ENCODE measurements at regions not wholly inside any gene's neighbourhood (a gene's known extent, or its start where the extent isn't known, plus 50 kb on each side); places are given as distances from the start of the nearest gene placed in this dataset.

DNA sequence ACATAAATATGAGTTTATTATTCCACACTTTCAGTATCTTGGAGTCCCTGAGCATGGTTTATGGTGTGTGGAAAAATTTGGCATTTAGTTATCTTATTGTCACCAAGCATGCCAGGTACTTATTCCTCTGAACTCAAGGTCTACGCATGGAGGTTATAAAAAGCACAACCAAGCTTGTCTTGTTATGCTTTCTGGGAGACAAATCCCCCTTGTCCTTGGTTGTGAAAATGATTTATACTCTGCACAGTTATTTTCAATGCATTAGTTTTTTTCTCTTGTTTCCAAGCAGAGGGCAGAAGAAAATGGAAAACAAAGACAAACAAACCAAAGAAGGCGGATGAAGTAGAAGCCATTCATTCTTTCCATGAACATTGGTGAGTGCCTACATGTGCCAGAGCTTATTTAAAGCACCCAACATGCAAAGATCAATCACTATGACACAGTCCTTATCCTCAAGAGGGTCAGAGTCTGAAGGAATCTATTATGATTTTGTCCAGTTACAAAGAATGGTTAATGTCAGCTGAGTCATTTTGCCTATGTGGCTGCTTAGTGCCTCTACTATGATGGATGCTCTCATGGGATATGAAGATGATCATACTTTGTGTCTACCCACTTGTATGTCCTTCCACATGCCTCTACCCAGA is 323.1 kb downstream of the TENT4A start:
- no peak for DNase-seq (ENCODE audit: low read depth in 6 of 9, low spot score in 9 of 9)
- no peaks in the 10 kb centered on the region for H3K27me3 ChIP-seq (ENCODE audit: control insufficient read depth in 2 of 2, insufficient read depth in 1 of 2, low read length in 1 of 2)
- H3K27ac ChIP-seq (ENCODE audit: low read depth in 1 of 2, low read length in 1 of 2), result no peak overlapping the region
- 85% methylated on average over 2 of the region's 2 CpGs for WGBS
- no peaks in the 10 kb centered on the region for H3K9me3 ChIP-seq (ENCODE audit: control insufficient read depth in 2 of 2, insufficient read depth in 1 of 2, low read length in 1 of 2)
- H3K4me3 ChIP-seq (ENCODE audit: low read length in 2 of 2), result no peak overlapping the region
- no peaks in the 10 kb centered on the region for H3K4me1 ChIP-seq (ENCODE audit: control insufficient read depth in 2 of 2, insufficient read depth in 2 of 2, low read length in 2 of 2)
- no peaks in the 10 kb centered on the region for H3K36me3 ChIP-seq (ENCODE audit: control insufficient read depth in 2 of 2, insufficient read depth in 2 of 2, low read length in 1 of 2)

DNA sequence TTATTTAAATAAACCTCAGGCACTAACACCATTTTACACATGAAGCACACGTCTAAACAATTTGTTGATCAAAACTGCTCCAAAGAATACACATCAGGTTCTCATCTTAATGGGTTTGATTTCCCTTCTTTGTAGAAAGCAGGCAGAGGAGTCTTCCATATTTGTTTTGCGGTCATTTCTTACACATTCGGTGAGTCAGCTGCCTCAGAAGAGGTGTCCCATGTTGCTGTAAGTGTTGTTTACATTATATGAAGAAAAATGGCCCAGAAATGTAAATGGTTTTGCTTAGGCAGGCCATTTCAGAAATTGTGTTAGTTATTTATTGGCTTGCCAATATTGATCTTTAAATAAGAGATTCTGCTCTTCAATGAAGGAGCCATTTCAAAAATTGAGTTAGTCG is 325.8 kb downstream of the TENT4A start:
- WGBS, result 90% methylated on average over 4 of the region's 4 CpGs

GRCh38 chr5:7040111-7040510 is 326.9 kb downstream of the TENT4A start:
- peaks cover 0 to 3% of the 10 kb centered on the region in 2 donors for H3K9me3 ChIP-seq (ENCODE audit: control insufficient read depth in 2 of 2, insufficient read depth in 1 of 2, low read length in 1 of 2)
- no peak for DNase-seq (ENCODE audit: low read depth in 6 of 9, low spot score in 9 of 9)
- H3K27me3 ChIP-seq (ENCODE audit: control insufficient read depth in 2 of 2, insufficient read depth in 1 of 2, low read length in 1 of 2), result no peaks in the 10 kb centered on the region
- no peak overlapping the region for H3K4me3 ChIP-seq (ENCODE audit: low read length in 2 of 2)
- H3K27ac ChIP-seq (ENCODE audit: low read depth in 1 of 2, low read length in 1 of 2), result no peak overlapping the region
- 95% methylated on average over 2 of the region's 2 CpGs for WGBS
- no peaks in the 10 kb centered on the region for H3K4me1 ChIP-seq (ENCODE audit: control insufficient read depth in 2 of 2, insufficient read depth in 2 of 2, low read length in 2 of 2)
- no peaks in the 10 kb centered on the region for H3K36me3 ChIP-seq (ENCODE audit: control insufficient read depth in 2 of 2, insufficient read depth in 2 of 2, low read length in 1 of 2)

More for the DNA sequence above, 325.8 kb downstream of the TENT4A start:
- no peaks in the 10 kb centered on the region for H3K36me3 ChIP-seq (ENCODE audit: control insufficient read depth in 2 of 2, insufficient read depth in 2 of 2, low read length in 1 of 2)
- DNase-seq (ENCODE audit: low read depth in 6 of 9, low spot score in 9 of 9), result no peak
- no peaks in the 10 kb centered on the region for H3K4me1 ChIP-seq (ENCODE audit: control insufficient read depth in 2 of 2, insufficient read depth in 2 of 2, low read length in 2 of 2)
- no peak overlapping the region for H3K27ac ChIP-seq (ENCODE audit: low read depth in 1 of 2, low read length in 1 of 2)
- peaks cover 0 to 3% of the 10 kb centered on the region in 2 donors for H3K9me3 ChIP-seq (ENCODE audit: control insufficient read depth in 2 of 2, insufficient read depth in 1 of 2, low read length in 1 of 2)
- no peak overlapping the region for H3K4me3 ChIP-seq (ENCODE audit: low read length in 2 of 2)
- no peaks in the 10 kb centered on the region for H3K27me3 ChIP-seq (ENCODE audit: control insufficient read depth in 2 of 2, insufficient read depth in 1 of 2, low read length in 1 of 2)

GRCh38 chr5:7043797-7044196 is 330.6 kb downstream of the TENT4A start:
- 89% methylated on average over 6 of the region's 6 CpGs for WGBS
- no peaks in the 10 kb centered on the region for H3K36me3 ChIP-seq (ENCODE audit: control insufficient read depth in 2 of 2, insufficient read depth in 2 of 2, low read length in 1 of 2)

DNA sequence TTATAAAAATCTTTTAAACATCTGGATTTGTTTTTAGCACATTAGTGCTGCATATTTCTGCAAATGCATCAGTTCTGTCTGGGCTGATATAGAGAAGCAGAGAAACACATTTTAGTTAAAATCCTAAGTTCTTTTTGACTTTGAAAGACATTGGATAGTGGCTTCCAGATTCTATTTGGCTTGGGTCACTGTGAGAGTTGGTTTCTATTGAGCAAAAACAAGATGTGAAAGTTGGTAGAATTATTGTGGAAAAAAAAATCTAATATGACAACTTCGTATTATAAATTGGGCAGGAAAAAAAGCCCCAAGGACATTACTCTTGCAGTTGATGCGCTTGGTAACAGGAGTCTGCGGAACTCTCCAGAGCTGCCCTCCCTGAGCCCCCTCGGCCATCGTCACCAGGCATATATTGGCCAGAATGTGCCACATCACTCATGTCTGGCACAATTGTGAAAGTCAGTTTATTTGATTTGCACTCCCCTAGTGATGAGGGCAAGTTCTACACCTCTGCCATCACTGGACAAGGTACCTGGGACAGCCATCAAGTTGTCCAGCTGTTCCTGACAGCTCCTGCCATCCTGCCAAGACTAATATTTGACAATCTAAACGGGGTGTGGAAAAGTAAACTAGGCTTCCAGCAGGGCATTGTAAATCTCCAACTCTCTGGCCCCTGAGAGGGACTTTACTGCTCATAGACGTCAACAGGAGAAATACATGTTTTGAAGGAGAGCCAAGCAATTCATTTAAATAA is 334.5 kb downstream of the TENT4A start:
- no peak for DNase-seq (ENCODE audit: low read depth in 6 of 9, low spot score in 9 of 9)
- Histone ChIP-seq H3K9me3 (ENCODE audit: control insufficient read depth in 2 of 2, insufficient read depth in 1 of 2, low read length in 1 of 2) (no peaks in the 10 kb centered on the region), H3K4me3 (ENCODE audit: low read length in 2 of 2) (no peak overlapping the region), H3K27ac (ENCODE audit: low read depth in 1 of 2, low read length in 1 of 2) (no peak overlapping the region), H3K4me1 (ENCODE audit: control insufficient read depth in 2 of 2, insufficient read depth in 2 of 2, low read length in 2 of 2) (no peaks in the 10 kb centered on the region), H3K36me3 (ENCODE audit: control insufficient read depth in 2 of 2, insufficient read depth in 2 of 2, low read length in 1 of 2) (no peaks in the 10 kb centered on the region), H3K27me3 (ENCODE audit: control insufficient read depth in 2 of 2, insufficient read depth in 1 of 2, low read length in 1 of 2) (no peaks in the 10 kb centered on the region)
- 84% methylated on average over 7 of the region's 7 CpGs for WGBS

More at GRCh38 chr5:7043797-7044196, 330.6 kb downstream of the TENT4A start:
- peaks cover 0 to 3% of the 10 kb centered on the region in 2 donors for H3K9me3 ChIP-seq (ENCODE audit: control insufficient read depth in 2 of 2, insufficient read depth in 1 of 2, low read length in 1 of 2)
- no peak for DNase-seq (ENCODE audit: low read depth in 6 of 9, low spot score in 9 of 9)
- H3K4me3 ChIP-seq (ENCODE audit: low read length in 2 of 2), result no peak overlapping the region
- H3K4me1 ChIP-seq (ENCODE audit: control insufficient read depth in 2 of 2, insufficient read depth in 2 of 2, low read length in 2 of 2), result no peaks in the 10 kb centered on the region
- H3K27me3 ChIP-seq (ENCODE audit: control insufficient read depth in 2 of 2, insufficient read depth in 1 of 2, low read length in 1 of 2), result no peaks in the 10 kb centered on the region
- H3K27ac ChIP-seq (ENCODE audit: low read depth in 1 of 2, low read length in 1 of 2), result no peak overlapping the region

DNA sequence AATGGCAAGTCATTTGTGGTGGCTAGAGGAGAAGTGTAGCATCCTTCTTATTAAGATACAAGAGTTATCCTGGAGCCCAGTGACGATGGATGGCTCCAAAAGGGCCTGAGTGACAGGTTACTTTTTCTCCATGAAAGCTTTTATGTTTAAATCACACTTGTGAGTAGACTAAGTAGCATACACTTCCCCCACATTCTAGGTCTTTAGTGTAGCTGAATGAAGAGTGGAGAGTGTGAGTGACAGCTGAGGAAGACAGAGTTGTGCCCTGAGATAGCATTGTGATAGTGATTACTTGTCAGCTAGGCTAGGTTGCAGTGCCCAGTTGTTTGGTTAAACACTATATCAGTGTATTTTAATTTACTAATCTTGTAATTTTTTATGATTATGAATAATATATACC is 337.8 kb downstream of the TENT4A start:
- no peak overlapping the region for H3K4me3 ChIP-seq (ENCODE audit: low read length in 2 of 2)
- no peaks in the 10 kb centered on the region for H3K27me3 ChIP-seq (ENCODE audit: control insufficient read depth in 2 of 2, insufficient read depth in 1 of 2, low read length in 1 of 2)
- no peak overlapping the region for H3K27ac ChIP-seq (ENCODE audit: low read depth in 1 of 2, low read length in 1 of 2)
- H3K9me3 ChIP-seq (ENCODE audit: control insufficient read depth in 2 of 2, insufficient read depth in 1 of 2, low read length in 1 of 2), result no peaks in the 10 kb centered on the region
- H3K4me1 ChIP-seq (ENCODE audit: control insufficient read depth in 2 of 2, insufficient read depth in 2 of 2, low read length in 2 of 2), result no peaks in the 10 kb centered on the region
- H3K36me3 ChIP-seq (ENCODE audit: control insufficient read depth in 2 of 2, insufficient read depth in 2 of 2, low read length in 1 of 2), result no peaks in the 10 kb centered on the region
- 85% methylated on average over 1 of the region's 1 CpG for WGBS
- no peak for DNase-seq (ENCODE audit: low read depth in 6 of 9, low spot score in 9 of 9)

- no peaks in the 10 kb centered on the region for H3K36me3 ChIP-seq (ENCODE audit: control insufficient read depth in 2 of 2, insufficient read depth in 2 of 2, low read length in 1 of 2)
- no peak overlapping the region for H3K4me3 ChIP-seq (ENCODE audit: low read length in 2 of 2)
- no peak overlapping the region for H3K27ac ChIP-seq (ENCODE audit: low read depth in 1 of 2, low read length in 1 of 2)
- no peaks in the 10 kb centered on the region for H3K9me3 ChIP-seq (ENCODE audit: control insufficient read depth in 2 of 2, insufficient read depth in 1 of 2, low read length in 1 of 2)
- H3K27me3 ChIP-seq (ENCODE audit: control insufficient read depth in 2 of 2, insufficient read depth in 1 of 2, low read length in 1 of 2), result no peaks in the 10 kb centered on the region
- H3K4me1 ChIP-seq (ENCODE audit: control insufficient read depth in 2 of 2, insufficient read depth in 2 of 2, low read length in 2 of 2), result no peaks in the 10 kb centered on the region
- no peak for DNase-seq (ENCODE audit: low read depth in 6 of 9, low spot score in 9 of 9)
These were observed 339.9 kb downstream of the TENT4A start for GRCh38 chr5:7053125-7053524.

GRCh38 chr5:7053528-7054209 is 340.4 kb downstream of the TENT4A start:
- Histone ChIP-seq H3K9me3 (ENCODE audit: control insufficient read depth in 2 of 2, insufficient read depth in 1 of 2, low read length in 1 of 2) (no peaks in the 10 kb centered on the region), H3K4me3 (ENCODE audit: low read length in 2 of 2) (no peak overlapping the region), H3K4me1 (ENCODE audit: control insufficient read depth in 2 of 2, insufficient read depth in 2 of 2, low read length in 2 of 2) (no peaks in the 10 kb centered on the region), H3K27me3 (ENCODE audit: control insufficient read depth in 2 of 2, insufficient read depth in 1 of 2, low read length in 1 of 2) (no peaks in the 10 kb centered on the region), H3K27ac (ENCODE audit: low read depth in 1 of 2, low read length in 1 of 2) (no peak overlapping the region), H3K36me3 (ENCODE audit: control insufficient read depth in 2 of 2, insufficient read depth in 2 of 2, low read length in 1 of 2) (no peaks in the 10 kb centered on the region)
- WGBS, result 87% methylated on average over 3 of the region's 3 CpGs
- no peak for DNase-seq (ENCODE audit: low read depth in 6 of 9, low spot score in 9 of 9)
